ENCODE measurements at regions not wholly inside any gene's neighbourhood (a gene's known extent, or its start where the extent isn't known, plus 50 kb on each side); places are given as distances from the start of the nearest gene placed in this dataset.
"Not testable (repeated sequence)": the region's sequence is repeated elsewhere in the genome, so short reads cannot be mapped to it uniquely, and the experiment has no call there.

DNA sequence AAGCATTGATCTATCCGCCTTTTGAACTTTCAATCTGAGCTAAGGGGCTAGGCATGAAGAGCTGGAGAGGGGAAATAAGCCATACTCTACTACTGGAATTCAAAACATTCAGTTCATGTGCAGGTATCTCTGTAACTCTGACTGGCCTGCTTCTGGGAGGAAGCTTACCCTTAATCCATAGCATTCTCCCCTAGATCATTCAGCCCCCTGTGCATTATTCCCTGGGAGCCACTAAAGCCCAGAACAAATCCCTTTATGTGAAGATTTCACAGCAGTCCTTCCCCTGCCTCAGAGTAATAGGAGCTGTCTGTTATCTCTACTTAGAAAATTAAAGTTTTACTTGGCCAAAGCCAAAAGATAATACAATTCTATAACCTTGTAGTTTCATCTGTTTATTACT lies 300.7 kb downstream of the SEC16B start:
- H3K27ac Mint-ChIP-seq = no peak overlapping the region

DNA sequence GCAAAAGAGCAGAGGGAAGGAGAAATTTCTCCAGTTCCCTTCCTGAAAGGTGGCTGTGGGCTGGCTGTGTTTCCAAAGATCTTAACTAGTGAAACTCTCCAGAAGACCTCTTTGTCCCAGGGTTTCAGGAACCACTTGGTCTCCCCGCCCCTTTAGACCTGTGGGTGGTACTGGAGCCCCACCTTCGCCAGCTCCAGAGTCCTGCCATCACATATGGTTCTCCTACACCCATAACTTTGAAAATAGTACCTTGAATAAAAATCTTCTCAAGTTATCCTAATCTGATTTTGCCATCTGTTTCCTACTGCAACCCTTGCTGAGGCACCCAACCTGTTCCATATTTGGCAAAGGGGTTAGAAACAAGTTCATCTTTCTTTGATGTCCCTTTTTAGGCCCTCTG lies 303.9 kb downstream of the SEC16B start:
- H3K36me3 Mint-ChIP-seq = no peaks in the 10 kb centered on the region
- no peak overlapping the region for H3K27ac Mint-ChIP-seq
- DNase-seq (ENCODE audit: low spot score) = no peak
- H3K9ac ChIP-seq = no peak overlapping the region
- no peak overlapping the region for H3K4me3 Mint-ChIP-seq
- H3K9me3 Mint-ChIP-seq = peaks cover 2% of the 10 kb centered on the region
- peaks cover 3% of the 10 kb centered on the region for H3K9me3 ChIP-seq (ENCODE audit: low read depth)
- H3K79me2 ChIP-seq (ENCODE audit: low read depth) = no peaks in the 10 kb centered on the region
- H3K4me1 ChIP-seq = peaks cover 12% of the 10 kb centered on the region
- no peaks in the 10 kb centered on the region for H3F3A ChIP-seq (ENCODE audit: low read depth)
- peaks cover 3% of the 10 kb centered on the region for H3K27me3 Mint-ChIP-seq (ENCODE audit: insufficient read depth, low read depth)
- no peak overlapping the region for H2AFZ ChIP-seq (replicated peaks)
- H4K20me1 ChIP-seq (ENCODE audit: low read depth) = no peaks in the 10 kb centered on the region
- no peaks in the 10 kb centered on the region for H3K27me3 ChIP-seq
- peaks cover 20% of the 10 kb centered on the region for H3K4me1 Mint-ChIP-seq
- no peak overlapping the region for H3K27ac ChIP-seq
- TF ChIP-seq EZH2phosphoT487 (IDR thresholded peaks at IDR 0.05) = no peak
- TF ChIP-seq, protein P1, sequence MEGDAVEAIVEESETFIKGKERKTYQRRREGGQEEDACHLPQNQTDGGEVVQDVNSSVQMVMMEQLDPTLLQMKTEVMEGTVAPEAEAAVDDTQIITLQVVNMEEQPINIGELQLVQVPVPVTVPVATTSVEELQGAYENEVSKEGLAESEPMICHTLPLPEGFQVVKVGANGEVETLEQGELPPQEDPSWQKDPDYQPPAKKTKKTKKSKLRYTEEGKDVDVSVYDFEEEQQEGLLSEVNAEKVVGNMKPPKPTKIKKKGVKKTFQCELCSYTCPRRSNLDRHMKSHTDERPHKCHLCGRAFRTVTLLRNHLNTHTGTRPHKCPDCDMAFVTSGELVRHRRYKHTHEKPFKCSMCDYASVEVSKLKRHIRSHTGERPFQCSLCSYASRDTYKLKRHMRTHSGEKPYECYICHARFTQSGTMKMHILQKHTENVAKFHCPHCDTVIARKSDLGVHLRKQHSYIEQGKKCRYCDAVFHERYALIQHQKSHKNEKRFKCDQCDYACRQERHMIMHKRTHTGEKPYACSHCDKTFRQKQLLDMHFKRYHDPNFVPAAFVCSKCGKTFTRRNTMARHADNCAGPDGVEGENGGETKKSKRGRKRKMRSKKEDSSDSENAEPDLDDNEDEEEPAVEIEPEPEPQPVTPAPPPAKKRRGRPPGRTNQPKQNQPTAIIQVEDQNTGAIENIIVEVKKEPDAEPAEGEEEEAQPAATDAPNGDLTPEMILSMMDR (IDR thresholded peaks at IDR 0.05) = no peak
- TF ChIP-seq EZH2 (IDR thresholded peaks at IDR 0.05) = no peak
- no peak overlapping the region for H3K4me3 ChIP-seq
- no peak overlapping the region for H3K4me2 ChIP-seq
- H3K36me3 ChIP-seq = no peaks in the 10 kb centered on the region

More for the DNA sequence above, 300.7 kb downstream of the SEC16B start:
- H3K27me3 ChIP-seq = no peaks in the 10 kb centered on the region
- Mint-ChIP-seq H3K27me3 (ENCODE audit: insufficient read depth, low read depth) (peaks cover 6% of the 10 kb centered on the region), H3K36me3 (no peaks in the 10 kb centered on the region), H3K4me3 (no peak overlapping the region), H3K4me1 (peaks cover 20% of the 10 kb centered on the region), H3K9me3 (no peaks in the 10 kb centered on the region)
- H3K79me2 ChIP-seq (ENCODE audit: low read depth) = no peaks in the 10 kb centered on the region
- H4K20me1 ChIP-seq (ENCODE audit: low read depth) = no peaks in the 10 kb centered on the region
- H3K9me3 ChIP-seq (ENCODE audit: low read depth) = no peaks in the 10 kb centered on the region
- H3K4me1 ChIP-seq = peaks cover 12% of the 10 kb centered on the region
- peak overlapping the region; percentile 36 for H3K4me2 ChIP-seq
- no peak overlapping the region for H3K27ac ChIP-seq
- no peaks in the 10 kb centered on the region for H3K36me3 ChIP-seq
- no peak overlapping the region for H3K9ac ChIP-seq
- H2AFZ ChIP-seq (replicated peaks) = no peak overlapping the region
- no peaks in the 10 kb centered on the region for H3F3A ChIP-seq (ENCODE audit: low read depth)
- peak; percentile 62 for DNase-seq (ENCODE audit: low spot score)
- no peak for TF ChIP-seq EZH2 (IDR thresholded peaks at IDR 0.05)
- TF ChIP-seq, protein P1 (IDR thresholded peaks at IDR 0.05) = no peak
- no peak for TF ChIP-seq EZH2phosphoT487 (IDR thresholded peaks at IDR 0.05)
- no peak overlapping the region for H3K4me3 ChIP-seq

DNA sequence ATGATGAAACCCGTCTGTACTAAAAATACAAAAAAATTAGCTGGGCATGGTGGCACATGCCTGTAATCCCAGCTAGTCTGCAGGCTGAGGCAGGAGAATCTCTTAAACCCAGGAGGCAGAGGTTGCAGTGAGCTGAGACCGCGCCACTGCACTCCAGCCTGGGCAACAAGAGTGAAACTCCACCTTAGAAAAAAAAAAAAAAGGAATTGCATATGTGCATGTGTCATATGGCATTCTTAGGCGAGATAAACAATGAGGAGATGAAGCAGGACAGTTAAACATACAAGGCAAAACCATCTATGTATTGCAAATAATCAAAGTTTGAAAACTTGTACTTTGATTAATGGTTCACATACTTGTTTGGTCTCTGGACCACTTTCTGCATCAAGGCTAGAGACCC lies 305.1 kb downstream of the SEC16B start:
- not testable (repeated sequence) for H3K9me3 ChIP-seq (ENCODE audit: low read depth); H3K36me3 Mint-ChIP-seq; H3K4me3 Mint-ChIP-seq; H3K4me2 ChIP-seq; H3K27me3 Mint-ChIP-seq (ENCODE audit: insufficient read depth, low read depth); H3K79me2 ChIP-seq (ENCODE audit: low read depth); H3K27ac ChIP-seq; DNase-seq (ENCODE audit: low spot score); H3K27ac Mint-ChIP-seq; H3K4me3 ChIP-seq; H2AFZ ChIP-seq (replicated peaks); H4K20me1 ChIP-seq (ENCODE audit: low read depth); H3K9me3 Mint-ChIP-seq; H3F3A ChIP-seq (ENCODE audit: low read depth); H3K36me3 ChIP-seq; H3K9ac ChIP-seq; H3K27me3 ChIP-seq
- H3K4me1 Mint-ChIP-seq = peaks cover 15% of the 10 kb centered on the region
- H3K4me1 ChIP-seq = peaks cover 12% of the 10 kb centered on the region

DNA sequence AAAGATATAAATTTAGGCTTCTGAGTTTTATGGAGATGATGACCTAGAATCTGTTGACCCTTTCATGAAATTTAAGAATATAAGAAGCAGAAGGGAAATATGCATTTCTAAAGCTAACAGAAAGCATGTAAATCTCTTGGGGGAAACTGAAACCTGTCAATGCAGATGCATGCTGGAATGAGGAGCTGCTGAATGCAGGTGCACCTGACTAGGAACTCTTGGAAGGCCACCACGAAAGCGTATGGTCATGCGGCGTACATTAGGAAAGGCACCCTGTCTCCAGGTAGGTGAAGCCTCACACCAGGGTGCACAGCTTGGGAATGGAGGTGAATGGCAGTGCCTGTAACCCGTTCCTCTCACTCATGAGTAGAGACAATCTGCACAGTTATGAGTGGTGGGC lies 309.7 kb downstream of the SEC16B start:
- Histone ChIP-seq H3K9ac (no peak overlapping the region), H3K36me3 (no peaks in the 10 kb centered on the region), H3K4me3 (no peak overlapping the region), H3K27me3 (no peaks in the 10 kb centered on the region), H2AFZ (replicated peaks) (no peak overlapping the region), H3K4me2 (no peak overlapping the region), H3K9me3 (ENCODE audit: low read depth) (peaks cover 7% of the 10 kb centered on the region), H3K27ac (no peak overlapping the region), H3K4me1 (peaks cover 3% of the 10 kb centered on the region), H4K20me1 (ENCODE audit: low read depth) (no peaks in the 10 kb centered on the region), H3K79me2 (ENCODE audit: low read depth) (no peaks in the 10 kb centered on the region), H3F3A (ENCODE audit: low read depth) (no peaks in the 10 kb centered on the region)
- DNase-seq (ENCODE audit: low spot score) = no peak
- Mint-ChIP-seq H3K27me3 (ENCODE audit: insufficient read depth, low read depth) (no peaks in the 10 kb centered on the region), H3K36me3 (no peaks in the 10 kb centered on the region), H3K4me1 (peaks cover 5% of the 10 kb centered on the region), H3K4me3 (no peak overlapping the region), H3K27ac (no peak overlapping the region), H3K9me3 (peaks cover 6% of the 10 kb centered on the region)
- TF ChIP-seq EZH2phosphoT487 (IDR thresholded peaks at IDR 0.05) = no peak
- TF ChIP-seq, protein P1 (IDR thresholded peaks at IDR 0.05) = no peak
- TF ChIP-seq EZH2 (IDR thresholded peaks at IDR 0.05) = no peak
